Keratinocyte (primary cell): ENCODE measurements at regions not wholly inside any gene's neighbourhood (a gene's known extent, or its start where the extent isn't known, plus 50 kb on each side); places are given as distances from the start of the nearest gene placed in this dataset.

Experiments used
- DNase-seq: peaks from one replicate; pipeline ENCODE4 v3.0.0-alpha.2; 2011; ENCODE audit warnings: low read depth, missing footprints, low spot score
- FAIRE-seq: peaks from 2 replicates; lab custom pipeline; 2011; peaks lifted over from hg19 to GRCh38; lab: Jason Lieb, UNC
- H2AFZ ChIP-seq: 2 replicates; pipeline ENCODE4 v1.6.0; 2012; ENCODE audit warnings: low read length, control low read depth, inconsistent platforms; ENCODE audit not compliant: control insufficient read depth
- H3K27ac ChIP-seq: 2 replicates; pipeline ENCODE4 v1.5.1; 2011; ENCODE audit warnings: low read length; ENCODE audit not compliant: control insufficient read depth, insufficient read depth
- H3K27me3 ChIP-seq: 3 replicates; pipeline ENCODE4 v1.6.0; 2011; ENCODE audit warnings: low read length; ENCODE audit not compliant: control insufficient read depth, insufficient read depth; ENCODE audit errors: extremely low read depth
- H3K36me3 ChIP-seq, 2 experiments: 2 replicates in 1 of 2; 3 replicates in 1 of 2; pipeline ENCODE4 v1.5.1; 2011; ENCODE audit warnings: low read length in 2 of 2, mild to moderate bottlenecking in 1 of 2; ENCODE audit not compliant: control insufficient read depth in 2 of 2, insufficient read depth in 2 of 2; ENCODE audit errors: extremely low read depth in 1 of 2
- H3K4me1 ChIP-seq: 3 replicates; pipeline ENCODE4 v1.5.1; 2011; ENCODE audit warnings: low read length; ENCODE audit not compliant: control insufficient read depth, insufficient read depth; ENCODE audit errors: extremely low read depth
- H3K4me2 ChIP-seq: 3 replicates; pipeline ENCODE4 v1.6.0; 2011; ENCODE audit warnings: low read depth, low read length; ENCODE audit not compliant: control insufficient read depth, insufficient read depth; ENCODE audit errors: extremely low read depth
- H3K4me3 ChIP-seq, 3 experiments: fragments of 200-600 bp in 1 of 3; sonication (generic) in 1 of 3; 2 replicates in 2 of 3; 3 replicates in 1 of 3; pipeline ENCODE4 v1.5.1; 2011 to 2016; ENCODE audit warnings: low read length in 3 of 3, mild to moderate bottlenecking in 3 of 3, control low read depth in 2 of 3, inconsistent platforms in 1 of 3, low read depth in 1 of 3, mixed read lengths in 1 of 3, mixed run types in 1 of 3, moderate library complexity in 1 of 3; ENCODE audit not compliant: control insufficient read depth in 2 of 3, insufficient read depth in 2 of 3; ENCODE audit errors: extremely low read depth in 1 of 3
- H3K79me2 ChIP-seq: 2 replicates; pipeline ENCODE4 v1.6.0; 2012; ENCODE audit warnings: low read length; ENCODE audit not compliant: control insufficient read depth, insufficient read depth
- H3K9ac ChIP-seq: 3 replicates; pipeline ENCODE4 v1.6.0; 2011; ENCODE audit warnings: low read length; ENCODE audit not compliant: control insufficient read depth, insufficient read depth; ENCODE audit errors: extremely low read depth
- H3K9me1 ChIP-seq: 3 replicates; pipeline ENCODE4 v1.6.0; 2011; ENCODE audit warnings: low read length; ENCODE audit not compliant: control insufficient read depth, insufficient read depth; ENCODE audit errors: extremely low read depth
- H3K9me3 ChIP-seq: 2 replicates; pipeline ENCODE4 v1.5.1; 2012; ENCODE audit warnings: low read depth, low read length; ENCODE audit not compliant: control insufficient read depth
- H4K20me1 ChIP-seq: 3 replicates; pipeline ENCODE4 v1.6.0; 2011; ENCODE audit warnings: low read length; ENCODE audit not compliant: control insufficient read depth, insufficient read depth; ENCODE audit errors: extremely low read depth
- EZH2 ChIP-seq: IDR thresholded peaks from one replicate; pipeline ENCODE4 v1.6.1; 2012; ENCODE audit warnings: inconsistent platforms, mild to moderate bottlenecking, low read length, moderate library complexity
- dilution Hi-C: fragments of 300-500 bp; cut with MboI; formaldehyde crosslinking; loops from one replicate; pipeline ENCODE4 v1.7.0; 2020; ENCODE audit warnings: low sequenced_read_pairs; ENCODE audit not compliant: extremely low pct_ligation_motif_present
- TF ChIP-seq, protein P1 (sequence below), 3 experiments: IDR thresholded peaks in 1 of 3; conservative IDR thresholded peaks in 1 of 3; optimal IDR thresholded peaks in 1 of 3; 2 replicates in 2 of 3; 3 replicates in 1 of 3; pipeline versions ENCODE3 to v1.5.1; 2011; ENCODE audit warnings: low read length in 3 of 3, mild to moderate bottlenecking in 3 of 3, moderate library complexity in 2 of 3, control low read depth in 1 of 3, inconsistent platforms in 1 of 3; ENCODE audit not compliant: insufficient read depth in 2 of 3; ENCODE audit errors: extremely low read depth in 1 of 3

DNA sequence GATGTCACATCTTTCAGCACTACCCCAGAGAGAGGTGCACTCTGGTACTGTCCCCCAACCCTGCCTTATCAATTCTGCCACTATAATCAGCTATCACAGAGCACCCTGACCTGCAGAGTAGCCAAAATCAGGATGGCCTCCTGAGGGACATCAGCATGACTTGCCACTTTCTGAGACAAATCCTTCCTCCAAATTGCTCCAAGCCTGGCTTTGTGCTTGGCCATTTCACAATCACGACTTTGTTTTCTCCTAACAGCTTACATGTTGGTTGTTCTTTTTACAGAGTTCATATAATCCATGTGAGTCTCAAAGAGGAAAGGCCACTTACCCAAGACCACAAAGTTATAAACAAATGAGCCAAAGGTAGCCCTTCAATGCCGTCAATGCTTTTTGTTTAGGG, 449.0 kb upstream of the CDH5 start:
- no peak for FAIRE-seq

DNA sequence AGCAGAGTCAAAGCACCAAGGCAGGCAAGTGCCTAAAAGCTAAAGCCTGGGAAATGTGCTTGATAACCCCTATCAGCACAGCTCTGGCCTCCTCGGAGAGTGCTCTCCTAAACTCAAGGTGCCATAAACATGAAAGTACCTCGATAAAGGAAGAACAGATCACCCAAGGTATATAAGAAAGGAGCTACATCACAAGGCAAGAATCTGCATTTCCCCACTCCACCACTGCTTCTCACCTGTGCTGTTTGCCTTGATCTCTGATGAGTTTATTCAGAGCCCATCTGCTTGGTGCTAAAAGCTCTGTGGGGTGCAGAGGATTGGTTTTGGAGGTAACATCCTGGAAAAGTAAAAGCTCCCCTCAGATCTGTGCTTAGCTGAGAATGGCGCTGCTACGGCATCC, 449.5 kb upstream of the CDH5 start:
- FAIRE-seq = no peak
- Histone ChIP-seq H3K36me3 (no peaks in the 10 kb centered on the region), H3K79me2 (no peaks in the 10 kb centered on the region)

More for the DNA sequence above, 449.0 kb upstream of the CDH5 start:
- Histone ChIP-seq H3K4me1 (no peaks in the 10 kb centered on the region), H3K9me1 (no peaks in the 10 kb centered on the region), H3K36me3 (no peaks in the 10 kb centered on the region), H2AFZ (no peak overlapping the region), H4K20me1 (no peaks in the 10 kb centered on the region), H3K4me2 (no peak overlapping the region), H3K27me3 (peaks cover 5% of the 10 kb centered on the region), H3K79me2 (no peaks in the 10 kb centered on the region), H3K9ac (no peak overlapping the region), H3K4me3 (no peak overlapping the region), H3K9me3 (no peaks in the 10 kb centered on the region), H3K27ac (no peak overlapping the region)
- dilution Hi-C loops = no loop called here
- DNase-seq = no peak
- TF ChIP-seq, protein P1, sequence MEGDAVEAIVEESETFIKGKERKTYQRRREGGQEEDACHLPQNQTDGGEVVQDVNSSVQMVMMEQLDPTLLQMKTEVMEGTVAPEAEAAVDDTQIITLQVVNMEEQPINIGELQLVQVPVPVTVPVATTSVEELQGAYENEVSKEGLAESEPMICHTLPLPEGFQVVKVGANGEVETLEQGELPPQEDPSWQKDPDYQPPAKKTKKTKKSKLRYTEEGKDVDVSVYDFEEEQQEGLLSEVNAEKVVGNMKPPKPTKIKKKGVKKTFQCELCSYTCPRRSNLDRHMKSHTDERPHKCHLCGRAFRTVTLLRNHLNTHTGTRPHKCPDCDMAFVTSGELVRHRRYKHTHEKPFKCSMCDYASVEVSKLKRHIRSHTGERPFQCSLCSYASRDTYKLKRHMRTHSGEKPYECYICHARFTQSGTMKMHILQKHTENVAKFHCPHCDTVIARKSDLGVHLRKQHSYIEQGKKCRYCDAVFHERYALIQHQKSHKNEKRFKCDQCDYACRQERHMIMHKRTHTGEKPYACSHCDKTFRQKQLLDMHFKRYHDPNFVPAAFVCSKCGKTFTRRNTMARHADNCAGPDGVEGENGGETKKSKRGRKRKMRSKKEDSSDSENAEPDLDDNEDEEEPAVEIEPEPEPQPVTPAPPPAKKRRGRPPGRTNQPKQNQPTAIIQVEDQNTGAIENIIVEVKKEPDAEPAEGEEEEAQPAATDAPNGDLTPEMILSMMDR (optimal IDR thresholded peaks at IDR 0.05 in 1 of 3, IDR thresholded peaks at IDR 0.05 in 1 of 3, conservative IDR thresholded peaks at IDR 0.05 in 1 of 3; ENCODE audit: extremely low read depth in 1 of 3, insufficient read depth in 2 of 3, low read length in 3 of 3) = no peak
- no peak for TF ChIP-seq EZH2

More for the DNA sequence above, 449.5 kb upstream of the CDH5 start:
- Histone ChIP-seq H2AFZ (no peak overlapping the region), H3K9me3 (no peaks in the 10 kb centered on the region), H3K9me1 (no peaks in the 10 kb centered on the region), H4K20me1 (no peaks in the 10 kb centered on the region), H3K4me2 (no peak overlapping the region), H3K4me1 (no peaks in the 10 kb centered on the region), H3K4me3 (no peak overlapping the region), H3K27me3 (peaks cover 5% of the 10 kb centered on the region), H3K9ac (no peak overlapping the region), H3K27ac (no peak overlapping the region)
- no peak for TF ChIP-seq EZH2
- TF ChIP-seq, protein P1 (optimal IDR thresholded peaks at IDR 0.05 in 1 of 3, IDR thresholded peaks at IDR 0.05 in 1 of 3, conservative IDR thresholded peaks at IDR 0.05 in 1 of 3; ENCODE audit: extremely low read depth in 1 of 3, insufficient read depth in 2 of 3, low read length in 3 of 3) = no peak
- DNase-seq = no peak
- dilution Hi-C loops = no loop called here
